Sciatic nerve (tissue), 2 donors: ENCODE measurements at regions not wholly inside any gene's neighbourhood (a gene's known extent, or its start where the extent isn't known, plus 50 kb on each side); places are given as distances from the start of the nearest gene placed in this dataset.
"Not testable (repeated sequence)": the region's sequence is repeated elsewhere in the genome, so short reads cannot be mapped to it uniquely, and the experiment has no call there.

Experiments
- ATAC-seq: fragments of 200-7000 bp; cut with Tn5 transposase; one replicate; pipeline ENCODE4 v1.9.1; 2020; ENCODE audit warnings: mild to moderate bottlenecking, moderate library complexity
- DNase-seq: peaks from one replicate; pipeline ENCODE4 v3.0.0-alpha.2; 2020; ENCODE audit warnings: low spot score
- intact Hi-C: fragments of 100-400 bp; cut with DNase I; formaldehyde crosslinking; loops from one replicate; pipeline ENCODE4 v1.14.2; 2022
- donor health status: DM: no; HTN: no; CAD: no.
- donor health status: DM: no; HTN: no; CAD: no.

- intact Hi-C loops, DNase-seq, ATAC-seq: not testable (repeated sequence)
These were observed 180.9 kb downstream of the CEP170 start for GRCh38 chr1:243074224-243074623.

GRCh38 chr1:243067056-243067455, 188.0 kb downstream of the CEP170 start:
- DNase-seq, intact Hi-C loops, ATAC-seq: not testable (repeated sequence)

- ATAC-seq, intact Hi-C loops: not testable (repeated sequence)
These were observed 193.1 kb downstream of the CEP170 start for GRCh38 chr1:243061965-243062364.

GRCh38 chr1:243055510-243055909, 199.6 kb downstream of the CEP170 start:
- ATAC-seq, DNase-seq, intact Hi-C loops: not testable (repeated sequence)

More at GRCh38 chr1:243061965-243062364, 193.1 kb downstream of the CEP170 start:
- DNase-seq: not testable (repeated sequence)

- ATAC-seq, DNase-seq, intact Hi-C loops: not testable (repeated sequence)
These were observed 200.0 kb downstream of the CEP170 start for GRCh38 chr1:243055091-243055490.

- ATAC-seq, DNase-seq, intact Hi-C loops: not testable (repeated sequence)
These were observed 200.4 kb downstream of the CEP170 start for GRCh38 chr1:243054681-243055080.

GRCh38 chr1:243053048-243053447, 202.0 kb downstream of the CEP170 start:
- intact Hi-C loops, DNase-seq, ATAC-seq: not testable (repeated sequence)

GRCh38 chr1:243050613-243051012, 204.5 kb downstream of the CEP170 start:
- DNase-seq, intact Hi-C loops, ATAC-seq: not testable (repeated sequence)

GRCh38 chr1:243049716-243050115, 205.4 kb downstream of the CEP170 start:
- DNase-seq, intact Hi-C loops, ATAC-seq: not testable (repeated sequence)

GRCh38 chr1:243021365-243021764, 233.7 kb downstream of the CEP170 start:
- DNase-seq, intact Hi-C loops, ATAC-seq: not testable (repeated sequence)

- intact Hi-C loops, ATAC-seq: not testable (repeated sequence)
- peak; percentile 72 for DNase-seq
These were observed 235.9 kb downstream of the CEP170 start for GRCh38 chr1:243019030-243019635.

- not testable (repeated sequence) for DNase-seq
These were observed 244.4 kb downstream of the CEP170 start for GRCh38 chr1:243010719-243011118.

GRCh38 chr1:243001003-243001402, 254.1 kb downstream of the CEP170 start:
- ATAC-seq, intact Hi-C loops: not testable (repeated sequence)

More at GRCh38 chr1:243010719-243011118, 244.4 kb downstream of the CEP170 start:
- intact Hi-C loops, ATAC-seq: not testable (repeated sequence)

GRCh38 chr1:242992776-242993175, 262.3 kb downstream of the CEP170 start:
- intact Hi-C loops, DNase-seq, ATAC-seq: not testable (repeated sequence)

More at GRCh38 chr1:243001003-243001402, 254.1 kb downstream of the CEP170 start:
- not testable (repeated sequence) for DNase-seq

GRCh38 chr1:242985096-242985495, 270.0 kb downstream of the CEP170 start:
- DNase-seq, intact Hi-C loops, ATAC-seq: not testable (repeated sequence)

GRCh38 chr1:242973341-242973740, 281.7 kb downstream of the CEP170 start:
- ATAC-seq, DNase-seq, intact Hi-C loops: not testable (repeated sequence)

- intact Hi-C loops: no loop called here
- no peak for DNase-seq
- no peak for ATAC-seq
These were observed 288.2 kb downstream of the CEP170 start for GRCh38 chr1:242966892-242967291.

- ATAC-seq, intact Hi-C loops, DNase-seq: not testable (repeated sequence)
These were observed 295.7 kb downstream of the CEP170 start for GRCh38 chr1:242959397-242959796.

GRCh38 chr1:242954945-242955344, 300.1 kb downstream of the CEP170 start:
- intact Hi-C loops, ATAC-seq, DNase-seq: not testable (repeated sequence)

GRCh38 chr1:242946206-242946605, 308.9 kb downstream of the CEP170 start:
- intact Hi-C loops: no loop called here
- DNase-seq (no peak), ATAC-seq (no peak)
